DOHH2 (cell line): ENCODE measurements at regions not wholly inside any gene's neighbourhood (a gene's known extent, or its start where the extent isn't known, plus 50 kb on each side); places are given as distances from the start of the nearest gene placed in this dataset.

Experiments
- H3F3A ChIP-seq: fragments of 200-600 bp; sonication (generic), shearing (Covaris generic); 2 replicates; pipeline ENCODE4 v1.6.0; 2016; ENCODE audit warnings: antibody characterized with exemption, mild to moderate bottlenecking; ENCODE audit not compliant: control insufficient read depth, insufficient read depth
- H3K27ac ChIP-seq: fragments of 200-600 bp; sonication (generic); 2 replicates; pipeline ENCODE4 v1.5.1; 2014; ENCODE audit warnings: low read depth, mild to moderate bottlenecking, low read length, moderate library complexity
- H3K27me3 ChIP-seq: fragments of 200-600 bp; sonication (generic); 2 replicates; pipeline ENCODE4 v1.6.1; 2014; ENCODE audit warnings: mild to moderate bottlenecking, low read length, mixed read lengths; ENCODE audit not compliant: control insufficient read depth
- H3K36me3 ChIP-seq: fragments of 200-600 bp; sonication (generic); 2 replicates; pipeline ENCODE4 v1.6.1; 2014; ENCODE audit warnings: mild to moderate bottlenecking, low read length, moderate library complexity, mixed read lengths; ENCODE audit not compliant: control insufficient read depth
- H3K4me1 ChIP-seq: fragments of 200-600 bp; sonication (generic); 2 replicates; pipeline ENCODE4 v1.6.1; 2014; ENCODE audit warnings: mild to moderate bottlenecking, low read length, mixed read lengths; ENCODE audit not compliant: control insufficient read depth
- H3K4me2 ChIP-seq: fragments of 200-600 bp; sonication (generic); 2 replicates; pipeline ENCODE4 v1.6.0; 2014; ENCODE audit warnings: mild to moderate bottlenecking, low read length, moderate library complexity
- H3K4me3 ChIP-seq: fragments of 200-600 bp; sonication (generic); 2 replicates; pipeline ENCODE4 v1.5.1; 2014; ENCODE audit warnings: mild to moderate bottlenecking, low read length, mixed read lengths
- H3K79me2 ChIP-seq: fragments of 200-600 bp; sonication (generic); 2 replicates; pipeline ENCODE4 v1.6.1; 2014; ENCODE audit warnings: mild to moderate bottlenecking, low read length, mixed read lengths; ENCODE audit not compliant: control insufficient read depth
- H3K9me2 ChIP-seq: fragments of 200-600 bp; sonication (generic); replicated peaks from 2 replicates; pipeline ENCODE4 v1.6.1; 2014; ENCODE audit warnings: mild to moderate bottlenecking, low read length, mixed read lengths; ENCODE audit not compliant: control insufficient read depth
- H3K9me3 ChIP-seq: fragments of 200-600 bp; sonication (generic); 2 replicates; pipeline ENCODE4 v1.6.1; 2014; ENCODE audit warnings: antibody characterized with exemption, low read length, mixed read lengths; ENCODE audit not compliant: control insufficient read depth, insufficient read depth
- H4K20me1 ChIP-seq: fragments of 200-600 bp; sonication (generic); 2 replicates; pipeline ENCODE4 v1.6.0; 2014; ENCODE audit warnings: low read depth, mild to moderate bottlenecking, antibody characterized with exemption, low read length, moderate library complexity; ENCODE audit not compliant: control insufficient read depth, insufficient read depth
- CTCF ChIP-seq: fragments of 200-600 bp; sonication (generic); IDR thresholded peaks from one replicate; pipeline ENCODE4 v1.5.1; 2014; ENCODE audit warnings: antibody characterized with exemption, mild to moderate bottlenecking, low read depth, low read length; ENCODE audit not compliant: poor library complexity, severe bottlenecking
- EZH2phosphoT487 ChIP-seq: fragments of 200-600 bp; sonication (generic); IDR thresholded peaks from 2 replicates; pipeline ENCODE4 v1.6.1; 2017; ENCODE audit warnings: borderline replicate concordance, mild to moderate bottlenecking, antibody characterized with exemption, low read length, moderate library complexity, mixed read lengths

- Histone ChIP-seq H3K4me2 (no peak overlapping the region), H3K4me3 (no peak overlapping the region), H3K27me3 (no peaks in the 10 kb centered on the region), H3K36me3 (no peaks in the 10 kb centered on the region), H3K27ac (no peak overlapping the region), H3K9me3 (no peaks in the 10 kb centered on the region), H3K79me2 (no peaks in the 10 kb centered on the region), H3K4me1 (no peaks in the 10 kb centered on the region), H3K9me2 (no peaks in the 10 kb centered on the region), H3F3A (no peaks in the 10 kb centered on the region), H4K20me1 (no peaks in the 10 kb centered on the region)
- TF ChIP-seq CTCF = no peak
Observed at GRCh38 chrX:8404926-8405325, 59.7 kb upstream of the VCX3B start.

GRCh38 chrX:8405631-8406030 is 59.0 kb upstream of the VCX3B start:
- no peaks in the 10 kb centered on the region for H3K4me1 ChIP-seq
- H3K36me3 ChIP-seq = no peaks in the 10 kb centered on the region

GRCh38 chrX:8413279-8413678 is 51.4 kb upstream of the VCX3B start:
- H3F3A ChIP-seq = no peaks in the 10 kb centered on the region
- no peak overlapping the region for H3K4me3 ChIP-seq
- no peaks in the 10 kb centered on the region for H3K9me3 ChIP-seq
- H3K36me3 ChIP-seq = no peaks in the 10 kb centered on the region
- H3K27ac ChIP-seq = no peak overlapping the region
- no peaks in the 10 kb centered on the region for H3K9me2 ChIP-seq
- no peaks in the 10 kb centered on the region for H3K79me2 ChIP-seq
- H4K20me1 ChIP-seq = no peaks in the 10 kb centered on the region
- no peak overlapping the region for H3K4me2 ChIP-seq
- no peak for TF ChIP-seq EZH2phosphoT487
- TF ChIP-seq CTCF = no peak
- H3K4me1 ChIP-seq = no peaks in the 10 kb centered on the region
- no peaks in the 10 kb centered on the region for H3K27me3 ChIP-seq

More at GRCh38 chrX:8405631-8406030, 59.0 kb upstream of the VCX3B start:
- Histone ChIP-seq H3K27me3 (no peaks in the 10 kb centered on the region), H3K9me2 (no peaks in the 10 kb centered on the region), H3K79me2 (no peaks in the 10 kb centered on the region), H3K27ac (no peak overlapping the region), H3K9me3 (no peaks in the 10 kb centered on the region), H3F3A (no peaks in the 10 kb centered on the region), H3K4me2 (no peak overlapping the region), H4K20me1 (no peaks in the 10 kb centered on the region), H3K4me3 (no peak overlapping the region)
- TF ChIP-seq CTCF = no peak
- TF ChIP-seq EZH2phosphoT487 = no peak
